EL (cell line): ENCODE measurements at regions not wholly inside any gene's neighbourhood (a gene's known extent, or its start where the extent isn't known, plus 50 kb on each side); places are given as distances from the start of the nearest gene placed in this dataset.

ENCODE experiments used
- DNase-seq: peaks from one replicate; pipeline ENCODE4 v3.0.0-alpha.2; 2016

DNA sequence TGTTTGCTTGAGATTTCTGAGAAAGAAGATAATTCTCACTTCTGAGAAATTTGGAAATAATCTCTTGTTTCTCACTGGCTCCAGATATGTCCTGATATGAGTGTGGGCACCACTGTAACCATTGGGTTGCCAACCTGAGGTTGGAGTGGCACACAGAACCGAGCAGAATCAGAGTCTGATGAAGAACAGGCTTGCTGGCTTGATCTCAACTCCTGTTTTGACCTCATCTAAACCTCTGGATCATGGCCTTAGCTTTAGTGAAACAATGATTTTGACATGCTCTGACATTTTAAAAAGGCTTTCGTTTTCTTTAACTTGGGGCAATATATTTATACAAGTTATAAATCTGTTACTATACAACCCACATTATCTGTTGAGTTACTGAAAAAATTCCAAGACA, 548.0 kb downstream of the IRS1 start:
- DNase-seq = no peak

DNA sequence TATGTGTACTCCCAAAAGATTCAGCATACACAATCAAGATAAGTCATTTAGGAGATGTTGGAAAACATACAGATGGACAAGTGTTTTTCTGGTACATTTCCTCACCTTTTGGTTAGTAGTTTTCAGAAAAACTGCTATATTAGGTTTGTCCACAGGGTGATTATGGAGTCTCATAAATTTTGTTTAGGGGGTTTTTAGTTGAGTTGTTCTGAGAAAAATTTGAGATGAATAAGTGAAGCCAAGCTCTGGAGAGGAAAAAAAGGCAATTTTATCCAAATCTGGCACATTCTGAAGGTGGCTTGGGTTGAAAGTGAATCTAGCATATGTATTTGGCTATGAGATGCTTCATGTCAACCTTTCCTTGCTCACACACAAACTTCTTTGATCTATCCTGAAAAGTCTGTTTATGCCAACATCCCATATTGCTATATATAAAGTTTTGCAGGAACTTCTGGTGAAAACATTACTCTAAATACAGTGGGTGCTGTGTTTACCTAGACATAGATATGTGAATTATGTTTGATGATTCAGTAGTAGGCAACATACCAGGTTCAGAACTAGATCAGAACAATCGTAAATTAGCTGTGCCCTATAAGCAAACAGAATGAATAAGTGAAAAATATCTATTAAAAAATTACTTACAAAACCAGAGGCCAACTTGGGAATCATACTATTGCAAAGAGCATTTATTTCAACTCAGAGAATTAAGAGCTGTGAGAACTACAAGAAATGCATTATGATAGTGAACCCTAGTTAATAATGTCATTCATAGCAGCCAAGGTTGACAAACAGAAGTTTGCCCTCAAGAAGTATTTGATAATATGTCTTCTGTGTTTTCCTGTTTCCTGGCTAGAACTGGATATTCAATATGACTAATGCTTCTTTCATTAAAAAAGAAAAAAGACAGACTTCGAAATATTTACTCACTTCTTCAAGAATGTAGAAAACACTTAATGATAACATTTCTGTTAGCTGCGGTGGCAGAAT, 552.0 kb downstream of the IRS1 start:
- DNase-seq = peak; percentile 62

DNA sequence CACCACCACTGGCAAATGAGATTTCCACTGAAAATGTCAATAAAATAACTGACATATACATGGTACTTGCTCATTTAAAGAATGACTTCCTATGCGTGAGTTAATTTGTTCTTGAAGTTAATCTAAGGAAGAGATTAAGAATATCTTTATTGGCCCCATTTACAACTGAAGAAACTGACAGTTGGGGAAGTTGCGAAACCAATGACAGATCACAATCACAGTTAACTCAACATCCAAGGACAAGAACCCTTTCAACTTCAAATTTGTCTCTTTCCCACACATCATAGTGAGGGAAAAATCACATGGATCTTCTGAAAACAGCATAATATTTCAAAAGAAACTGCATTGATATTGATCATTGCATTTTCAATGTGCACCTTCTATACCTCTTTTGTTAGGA, 565.4 kb downstream of the IRS1 start:
- no peak for DNase-seq

DNA sequence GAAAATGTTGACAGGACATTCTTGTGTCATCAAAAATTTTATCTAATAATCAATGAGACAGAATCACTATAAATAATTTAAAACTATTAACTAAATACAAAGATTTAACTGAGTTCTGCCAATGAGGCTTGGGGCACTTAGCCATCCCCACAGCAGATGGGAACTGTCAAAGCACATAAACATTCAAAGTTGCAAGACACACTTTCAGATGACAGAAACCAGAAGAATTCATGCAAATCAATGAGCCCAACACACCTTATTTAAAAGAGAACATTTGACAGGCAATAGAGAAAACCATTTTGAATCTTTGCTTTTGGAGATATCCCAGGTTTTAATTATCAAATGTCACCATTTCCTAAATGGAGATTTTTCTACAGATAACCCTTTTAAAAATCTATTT, 566.2 kb downstream of the IRS1 start:
- no peak for DNase-seq

DNA sequence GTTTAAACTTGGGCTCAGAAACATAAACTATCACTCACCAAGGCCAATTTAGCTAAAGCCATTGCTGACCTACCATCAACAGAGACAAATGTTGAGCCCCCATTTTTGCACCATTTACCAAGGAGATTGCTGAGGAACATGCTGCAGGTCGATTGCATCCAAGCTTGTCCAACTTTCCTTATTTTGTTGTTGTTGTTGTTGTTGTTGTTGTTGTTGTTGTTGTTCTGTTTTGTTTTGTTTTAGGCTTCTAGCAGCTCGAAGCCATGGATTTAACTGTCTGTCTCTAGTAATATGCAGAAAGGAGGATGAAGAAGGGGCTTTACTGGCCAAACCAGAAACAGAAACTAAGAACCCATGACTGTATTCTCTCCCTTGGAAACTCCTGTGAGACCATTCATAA, 571.5 kb downstream of the IRS1 start:
- DNase-seq = no peak

DNA sequence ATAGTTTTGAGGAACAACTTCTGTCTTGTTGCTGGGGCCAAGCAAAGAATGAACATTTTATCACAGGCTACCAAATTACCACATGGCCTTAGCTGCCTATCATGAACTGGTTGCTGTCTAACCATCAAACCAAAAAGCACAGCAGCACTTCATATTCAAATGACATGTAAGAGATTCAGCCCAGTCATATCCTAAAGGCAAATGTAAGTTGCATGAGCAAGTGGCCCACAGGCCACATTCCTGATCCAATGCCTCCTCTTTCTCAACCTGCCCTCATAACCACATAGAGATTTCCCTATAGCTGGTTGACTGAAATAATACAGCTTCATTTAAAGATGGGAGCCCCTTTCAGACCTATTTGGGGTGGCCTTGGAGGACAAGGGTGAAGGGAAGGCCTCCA, 572.3 kb downstream of the IRS1 start:
- DNase-seq = peak; percentile 42

DNA sequence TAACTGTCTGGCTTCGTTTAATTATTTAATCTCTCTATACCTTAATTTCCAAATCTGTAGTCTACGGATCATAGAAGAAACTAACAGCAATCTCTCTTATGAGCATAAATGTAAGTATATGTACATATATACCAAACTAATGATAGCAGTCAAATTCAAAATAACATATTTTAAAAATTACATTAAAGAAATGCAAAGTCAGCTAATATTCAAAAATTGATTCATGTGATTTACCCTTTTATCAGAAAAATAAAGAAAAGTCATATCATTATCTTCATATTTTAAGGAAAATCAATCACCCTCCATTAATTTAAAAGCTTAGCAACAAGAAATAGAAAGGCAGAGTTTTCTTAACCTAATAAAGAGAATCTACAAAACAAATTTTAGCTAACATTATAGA, 575.9 kb downstream of the IRS1 start:
- no peak for DNase-seq

DNA sequence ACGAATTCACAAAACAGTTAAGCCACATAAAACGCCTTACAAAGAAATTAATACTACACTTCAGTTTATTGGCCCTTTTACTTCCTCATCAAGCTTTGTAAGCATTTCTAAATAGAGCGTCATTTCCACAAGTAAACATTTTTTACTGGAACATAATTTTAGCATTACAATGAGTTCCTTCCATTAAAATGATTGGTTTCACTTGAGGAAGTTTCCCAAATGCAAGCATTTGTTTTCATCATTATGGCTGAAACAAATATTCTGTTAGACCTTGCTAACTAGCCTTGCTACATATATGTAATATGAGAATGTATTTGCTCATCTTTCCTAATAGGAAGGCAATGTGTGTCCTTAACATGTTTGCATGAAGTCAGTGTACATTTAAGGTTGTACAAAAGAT, 579.1 kb downstream of the IRS1 start:
- DNase-seq = no peak

DNA sequence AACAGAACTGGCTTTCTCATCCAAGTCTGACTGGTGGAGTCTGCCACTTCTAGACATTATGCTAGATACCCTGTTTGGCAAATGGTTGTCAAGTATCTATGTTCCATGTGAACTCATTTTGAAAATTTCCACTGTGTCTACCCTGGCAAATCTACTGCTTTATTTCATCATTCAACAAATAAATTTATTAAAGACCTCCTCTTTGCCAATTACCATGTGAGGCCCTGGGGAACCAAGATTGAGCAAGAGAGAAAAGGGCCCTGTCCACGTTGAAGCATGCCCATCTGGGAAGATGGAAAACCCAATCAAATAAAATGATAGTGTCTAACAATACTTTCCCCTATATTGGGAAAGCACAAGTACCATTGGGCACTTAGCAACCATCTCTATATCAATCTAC, 582.4 kb downstream of the IRS1 start:
- DNase-seq = no peak

DNA sequence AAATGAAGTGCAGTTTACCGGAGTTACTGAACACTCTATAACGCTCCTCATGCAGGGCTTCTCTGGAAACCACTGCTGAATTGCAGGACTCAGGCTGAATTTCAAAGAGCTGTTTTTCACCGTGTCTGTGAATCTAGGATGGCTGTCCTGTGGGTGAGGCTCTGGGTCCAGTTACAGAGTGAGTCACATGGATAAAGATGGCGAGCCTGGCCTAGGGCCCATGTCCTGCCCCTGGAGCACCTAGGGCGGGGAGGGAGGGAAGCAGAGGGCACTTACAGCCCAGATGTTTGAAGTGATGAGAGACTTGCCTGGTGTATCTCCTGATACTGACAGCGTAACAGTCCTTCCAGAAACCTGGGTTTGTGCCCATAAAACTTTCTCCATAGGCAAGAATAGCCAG, 583.0 kb downstream of the IRS1 start:
- DNase-seq = no peak

DNA sequence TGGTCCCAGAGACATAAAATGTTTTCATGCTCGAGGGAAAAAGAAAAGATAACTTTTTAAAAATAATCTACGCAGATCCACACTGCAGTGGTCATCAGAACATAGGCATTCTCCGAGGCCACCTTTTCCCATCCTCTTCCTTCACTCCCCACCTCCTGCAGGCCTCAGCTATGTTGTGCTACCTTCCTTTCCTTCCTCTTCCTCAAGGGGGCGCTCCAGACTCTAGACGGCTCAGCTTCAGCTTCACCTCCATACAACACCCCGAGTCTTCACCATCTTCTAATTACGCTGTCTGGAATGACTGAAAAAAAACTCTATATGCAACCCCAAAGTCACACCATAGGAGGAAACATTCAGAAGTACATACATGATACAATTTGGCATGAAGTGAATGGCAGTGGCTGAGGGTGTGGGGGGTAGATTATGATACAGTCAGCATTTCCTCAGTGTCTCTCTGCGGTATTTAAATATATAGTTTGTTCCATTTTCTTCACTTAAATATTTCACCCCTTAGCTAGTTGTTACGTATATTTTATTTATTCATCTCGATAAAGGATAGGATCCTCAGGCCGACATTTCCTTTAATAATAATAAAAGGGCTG, 583.6 kb downstream of the IRS1 start:
- DNase-seq = peak; percentile 72

DNA sequence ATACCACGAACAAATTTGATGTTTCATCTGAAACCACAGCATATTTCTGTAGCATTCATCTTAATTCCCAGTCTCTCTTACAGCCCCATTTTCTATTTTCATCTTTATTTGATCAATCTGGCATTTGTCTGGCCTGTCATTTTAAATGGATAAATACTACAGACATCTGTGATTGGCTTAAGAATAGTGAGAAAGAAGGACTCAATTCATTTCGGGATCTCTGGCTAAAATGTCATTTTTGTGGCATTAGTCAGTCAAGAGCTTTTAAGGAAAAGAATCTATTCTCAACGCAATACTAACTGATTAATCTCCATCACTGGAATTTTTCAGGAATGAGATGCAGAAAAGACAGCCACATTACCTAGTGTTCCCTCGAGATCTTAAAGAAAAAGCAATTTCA, 585.9 kb downstream of the IRS1 start:
- DNase-seq = peak; percentile 93

DNA sequence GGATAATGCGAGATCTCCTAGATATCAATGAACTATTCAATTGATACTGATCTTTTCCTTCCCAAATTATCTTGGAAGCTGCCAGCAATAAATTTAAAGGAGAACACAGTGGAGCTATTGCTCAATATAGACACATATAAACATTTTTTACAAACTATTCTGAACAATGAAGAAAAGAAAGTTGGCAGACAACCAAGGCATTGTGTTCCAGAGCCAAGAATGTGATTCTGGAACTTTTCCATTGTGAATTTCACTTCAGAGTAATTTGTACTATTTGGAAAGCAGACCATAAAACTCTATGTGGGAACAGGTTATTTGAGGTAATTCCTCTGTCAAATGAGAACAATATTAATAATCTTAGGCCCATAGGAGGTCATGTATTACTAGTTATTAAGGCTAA, 588.2 kb downstream of the IRS1 start:
- peak; percentile 86 for DNase-seq

DNA sequence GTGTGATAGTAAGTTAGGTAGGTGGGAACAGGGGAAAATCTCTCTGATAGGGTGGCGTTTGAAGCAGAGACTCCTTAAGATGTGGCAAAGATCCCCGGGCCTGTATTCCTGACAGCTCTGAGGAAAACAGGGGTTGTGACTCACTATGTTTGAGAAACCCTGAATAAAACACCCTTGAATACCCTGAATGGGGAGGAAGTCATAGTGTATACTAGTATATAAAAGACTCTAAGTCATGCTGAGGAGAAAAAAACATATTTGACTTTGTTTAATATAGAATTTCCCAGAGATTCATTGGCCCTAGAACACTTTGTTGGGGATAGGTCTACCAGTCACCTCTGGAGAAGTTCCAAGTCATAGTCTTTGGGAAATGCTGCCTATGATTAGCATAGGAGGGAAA, 590.9 kb downstream of the IRS1 start:
- no peak for DNase-seq

DNA sequence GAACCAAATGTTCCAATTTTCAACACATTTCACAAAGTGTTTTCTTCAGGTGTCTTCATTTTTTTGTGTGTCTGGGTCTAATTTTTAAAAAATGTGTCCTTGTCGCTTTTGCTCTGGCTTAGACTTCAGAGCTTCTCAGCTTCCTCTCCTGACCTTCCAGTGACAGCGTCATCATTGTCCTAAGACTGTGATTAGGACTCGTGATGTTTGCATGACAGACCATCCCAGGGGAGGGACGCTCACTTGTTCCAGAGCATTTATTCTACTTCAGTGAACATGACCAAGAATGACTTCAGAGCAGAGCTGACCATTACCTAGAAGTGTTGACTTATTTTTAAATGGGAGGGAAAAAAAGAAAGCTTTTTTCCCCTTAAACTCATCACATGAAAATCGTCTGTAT, 591.9 kb downstream of the IRS1 start:
- DNase-seq = no peak

DNA sequence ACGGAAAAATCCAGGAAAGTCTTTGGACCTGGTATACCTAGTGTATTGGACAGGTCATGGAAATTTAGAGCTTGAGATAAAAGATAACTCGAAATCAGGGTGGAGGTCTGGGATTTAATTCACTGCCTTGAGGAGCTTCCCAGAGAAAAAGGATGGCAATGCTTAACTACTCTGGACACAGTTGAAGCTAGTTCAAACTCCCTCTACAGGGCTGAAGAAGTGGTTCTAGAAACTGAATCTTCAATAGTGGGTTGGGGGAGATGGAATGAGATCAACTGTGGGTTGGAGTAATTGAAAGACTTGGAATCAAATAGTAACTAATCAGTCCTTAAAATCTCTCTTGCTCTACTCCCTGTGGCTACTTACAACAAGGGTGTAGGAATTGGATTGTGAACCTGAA, 600.1 kb downstream of the IRS1 start:
- no peak for DNase-seq

DNA sequence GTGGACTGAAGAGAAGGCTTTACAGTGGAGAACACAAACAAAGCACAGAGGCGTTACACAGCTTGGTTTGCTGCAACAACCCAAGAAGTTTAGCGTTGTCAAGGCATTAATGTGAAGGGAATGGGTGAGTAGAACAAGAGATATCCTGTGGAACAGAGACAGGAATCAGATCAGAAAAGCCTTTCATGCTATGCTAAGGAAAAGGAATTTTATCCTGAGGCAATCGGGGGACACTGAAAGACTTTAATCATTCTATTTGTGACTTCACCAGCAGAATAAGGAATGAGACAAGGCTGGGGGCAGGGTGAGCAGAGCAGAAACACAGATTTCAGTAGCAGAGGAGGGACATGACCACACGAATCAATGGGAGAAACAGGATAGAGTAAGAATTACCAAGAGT, 600.7 kb downstream of the IRS1 start:
- DNase-seq = peak; percentile 25

DNA sequence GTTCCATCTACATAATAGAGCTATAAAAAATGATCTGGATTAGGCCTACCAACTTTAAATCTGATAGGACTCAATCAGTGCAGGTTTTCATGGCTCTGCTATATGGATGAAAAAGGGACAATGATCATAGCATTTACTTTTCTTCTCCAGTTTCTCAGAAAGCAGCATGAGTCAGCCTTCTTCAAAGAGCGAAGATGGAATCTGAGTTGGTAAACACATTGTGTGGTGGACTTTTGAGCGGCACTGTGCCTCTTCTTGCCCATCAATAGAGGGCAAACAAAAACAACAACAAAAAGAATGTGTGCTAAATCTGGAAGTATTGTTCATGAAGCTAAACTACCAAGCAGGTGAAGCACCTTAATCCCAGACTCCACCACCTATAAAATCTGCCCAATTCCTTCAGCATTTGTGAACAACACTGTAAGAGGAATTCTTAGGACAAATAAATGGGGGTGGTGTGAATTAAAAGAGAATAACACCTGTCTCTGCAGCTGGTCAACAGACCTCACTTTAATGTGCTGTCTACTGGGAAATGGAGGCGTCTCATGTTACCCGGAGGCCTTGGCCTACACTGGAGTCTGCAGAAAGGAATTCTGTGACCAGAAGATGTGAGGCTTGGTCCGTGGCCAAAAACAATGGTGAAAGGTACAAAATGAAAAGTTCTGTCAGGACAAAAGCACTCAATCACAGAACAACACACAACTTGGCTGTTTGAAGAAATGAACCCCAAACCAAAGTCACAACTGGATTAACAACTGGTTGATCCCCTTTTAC, 609.0 kb downstream of the IRS1 start:
- no peak for DNase-seq

DNA sequence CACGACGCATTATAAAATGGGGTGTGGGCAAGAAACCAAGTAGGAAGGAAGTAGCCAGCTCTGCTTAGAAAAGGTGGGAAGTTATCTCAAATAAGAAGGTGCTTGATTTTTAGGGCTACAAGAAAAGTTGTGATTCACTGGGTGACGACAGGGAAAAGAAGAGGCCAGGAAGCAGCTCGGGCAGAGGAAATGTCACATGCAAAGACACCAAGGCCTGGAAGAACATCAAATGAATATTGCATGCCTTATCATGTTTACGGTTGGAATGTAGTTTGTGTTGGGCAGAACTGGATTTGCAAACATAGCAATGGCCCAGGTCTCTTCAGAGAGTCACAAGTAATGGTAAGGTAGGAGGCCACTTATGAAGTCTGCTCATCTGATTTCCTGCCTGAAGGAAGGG, 610.6 kb downstream of the IRS1 start:
- no peak for DNase-seq

DNA sequence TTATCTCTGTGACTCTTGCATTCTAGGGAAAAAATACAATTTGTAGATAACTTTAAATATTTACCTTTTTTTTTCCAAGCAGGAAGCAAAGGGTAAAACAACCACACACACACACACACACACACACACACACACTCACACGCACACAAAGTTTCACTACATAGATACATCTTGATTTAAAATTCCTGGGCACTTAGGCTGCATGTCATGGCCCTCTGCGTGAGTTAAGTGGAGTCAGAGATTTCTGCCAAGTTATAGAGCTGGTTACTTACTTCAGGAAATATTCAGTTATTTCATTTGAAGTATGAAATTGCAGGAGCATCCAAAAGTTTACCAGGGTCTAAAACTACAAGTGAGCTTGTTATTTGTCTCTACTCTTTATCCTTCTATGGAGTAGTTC, 612.0 kb downstream of the IRS1 start:
- DNase-seq = peak; percentile 82

DNA sequence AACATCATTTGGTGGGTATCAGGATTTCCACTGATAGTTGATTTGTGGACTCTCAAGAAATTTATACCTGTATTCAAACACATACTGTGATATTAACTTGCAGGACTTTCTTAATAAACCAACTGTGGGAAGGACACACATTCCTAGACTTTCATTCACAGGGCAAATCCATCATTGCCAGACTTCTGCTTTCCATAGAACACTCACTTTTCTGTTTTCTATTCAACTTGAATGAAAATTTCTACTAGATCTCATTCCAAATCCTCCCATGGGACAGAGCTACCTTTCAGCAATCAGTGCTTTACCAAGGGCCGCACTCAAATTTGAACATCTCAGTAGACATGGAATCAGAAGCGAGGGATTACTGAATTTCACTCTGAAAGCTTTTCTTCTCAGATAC, 612.5 kb downstream of the IRS1 start:
- DNase-seq = peak; percentile 14

DNA sequence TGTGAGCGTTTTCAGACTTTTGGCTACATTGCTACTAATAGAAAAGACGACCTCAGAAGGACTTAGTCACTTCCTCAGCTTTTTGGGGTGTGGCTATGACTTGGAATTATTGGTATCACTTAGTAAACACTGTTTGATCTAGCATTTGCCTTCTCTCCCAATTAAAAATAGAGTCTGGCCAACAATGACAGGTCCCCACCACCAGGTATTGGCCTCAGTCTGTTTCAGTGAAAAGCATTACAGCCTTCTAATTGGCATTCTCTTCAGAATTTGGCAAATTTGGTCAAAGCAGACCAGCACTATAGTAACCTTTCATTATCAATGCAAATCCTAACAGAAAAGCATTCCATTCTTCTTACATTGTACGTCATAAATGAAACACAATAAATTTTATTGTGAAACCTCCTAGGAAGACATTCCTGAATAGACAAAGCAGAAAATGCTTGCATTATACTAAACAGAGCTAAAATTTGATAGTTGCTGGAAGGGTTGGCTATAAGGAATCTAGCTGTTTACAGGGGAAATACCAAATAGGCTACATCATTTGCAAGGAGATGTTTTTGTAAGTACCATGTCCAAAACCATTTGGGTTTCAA, 613.9 kb downstream of the IRS1 start:
- peak; percentile 94 for DNase-seq

DNA sequence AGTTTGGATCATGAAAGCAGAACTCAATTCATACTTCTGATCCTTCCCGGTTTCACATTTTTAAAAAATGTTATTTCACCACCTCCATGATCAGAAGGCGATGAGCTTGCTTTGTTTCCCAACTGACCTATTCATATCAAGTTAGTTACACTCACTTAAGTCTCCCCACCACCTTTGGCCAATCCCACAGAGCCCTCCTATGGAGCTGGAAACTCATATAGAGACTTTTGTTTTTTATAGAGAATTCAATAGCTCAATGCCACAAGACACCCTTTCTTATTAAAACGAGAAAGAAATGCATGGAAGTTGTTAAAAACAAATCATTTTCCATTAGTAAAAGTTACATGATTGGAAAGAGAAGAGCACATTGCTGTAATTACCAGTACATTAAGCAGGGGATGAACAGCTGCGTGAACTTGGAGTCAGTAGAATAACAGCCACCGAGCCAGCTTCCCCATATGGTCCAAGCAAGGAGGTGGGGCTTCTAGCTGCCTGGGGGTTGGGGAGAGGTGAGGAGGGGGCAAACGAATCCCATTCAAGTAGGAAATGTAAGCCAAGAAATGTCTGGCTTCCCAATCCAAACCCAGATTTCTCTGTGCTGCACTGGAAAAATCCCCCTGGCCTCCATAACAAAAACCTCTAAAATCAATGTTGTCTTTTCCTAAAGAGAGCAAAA, 614.5 kb downstream of the IRS1 start:
- DNase-seq = peak; percentile 82
